Stomach (tissue), 4 donors: ENCODE measurements at regions not wholly inside any gene's neighbourhood (a gene's known extent, or its start where the extent isn't known, plus 50 kb on each side); places are given as distances from the start of the nearest gene placed in this dataset.

Experiments
- EP300 ChIP-seq: sonication (generic); formaldehyde crosslinking; IDR thresholded peaks from one replicate; pipeline ENCODE4 v1.6.1; 2017; ENCODE audit warnings: antibody characterized with exemption
- POLR2A ChIP-seq, 4 donors: fragments of 450-650 bp; IDR thresholded peaks; one replicate each; pipeline ENCODE4 v1.6.1; 2016; ENCODE audit warnings: antibody characterized with exemption in 4 of 4, control low read depth in 2 of 4, mild to moderate bottlenecking in 1 of 4, moderate library complexity in 1 of 4
- POLR2AphosphoS5 ChIP-seq, 3 donors: sonication (generic); formaldehyde crosslinking; IDR thresholded peaks; one replicate each; pipeline ENCODE4 v1.6.1; 2016; ENCODE audit warnings: antibody characterized with exemption in 3 of 3
- TF ChIP-seq, protein P1 (sequence below), 7 experiments: fragments of 450-650 bp in 4 of 7; fragments of 200-600 bp in 3 of 7; sonication (generic) in 3 of 7; IDR thresholded peaks; one replicate each; pipeline ENCODE4 v1.5.1; 2016 to 2019; ENCODE audit warnings: antibody characterized with exemption in 7 of 7, control low read depth in 2 of 7, mild to moderate bottlenecking in 1 of 7

DNA sequence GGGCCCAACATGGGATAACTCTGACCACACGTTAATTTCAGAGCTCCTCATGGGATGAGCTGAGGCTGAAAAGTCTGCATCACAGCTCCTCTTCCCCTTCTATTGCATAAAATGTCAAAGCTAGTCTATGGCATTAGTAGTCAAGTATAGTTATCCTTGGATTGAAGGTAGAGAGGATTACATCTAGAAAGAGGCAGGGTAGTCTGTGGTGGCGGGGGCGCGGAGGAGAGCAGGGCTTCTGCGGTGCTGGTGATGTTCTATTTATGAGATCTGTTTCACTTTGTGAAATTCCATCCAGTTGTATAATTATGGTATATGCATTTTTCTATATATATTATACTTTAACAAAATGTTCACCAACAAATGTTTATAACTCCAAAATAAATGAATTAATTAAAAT is 329.5 kb upstream of the GRAMD2B start:
- TF ChIP-seq, protein P1, sequence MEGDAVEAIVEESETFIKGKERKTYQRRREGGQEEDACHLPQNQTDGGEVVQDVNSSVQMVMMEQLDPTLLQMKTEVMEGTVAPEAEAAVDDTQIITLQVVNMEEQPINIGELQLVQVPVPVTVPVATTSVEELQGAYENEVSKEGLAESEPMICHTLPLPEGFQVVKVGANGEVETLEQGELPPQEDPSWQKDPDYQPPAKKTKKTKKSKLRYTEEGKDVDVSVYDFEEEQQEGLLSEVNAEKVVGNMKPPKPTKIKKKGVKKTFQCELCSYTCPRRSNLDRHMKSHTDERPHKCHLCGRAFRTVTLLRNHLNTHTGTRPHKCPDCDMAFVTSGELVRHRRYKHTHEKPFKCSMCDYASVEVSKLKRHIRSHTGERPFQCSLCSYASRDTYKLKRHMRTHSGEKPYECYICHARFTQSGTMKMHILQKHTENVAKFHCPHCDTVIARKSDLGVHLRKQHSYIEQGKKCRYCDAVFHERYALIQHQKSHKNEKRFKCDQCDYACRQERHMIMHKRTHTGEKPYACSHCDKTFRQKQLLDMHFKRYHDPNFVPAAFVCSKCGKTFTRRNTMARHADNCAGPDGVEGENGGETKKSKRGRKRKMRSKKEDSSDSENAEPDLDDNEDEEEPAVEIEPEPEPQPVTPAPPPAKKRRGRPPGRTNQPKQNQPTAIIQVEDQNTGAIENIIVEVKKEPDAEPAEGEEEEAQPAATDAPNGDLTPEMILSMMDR (IDR thresholded peaks at IDR 0.05) = no peak
- TF ChIP-seq POLR2AphosphoS5 (IDR thresholded peaks at IDR 0.05) (no peak), POLR2A (IDR thresholded peaks at IDR 0.05) (no peak), EP300 (no peak)
